ENCODE measurements at regions not wholly inside any gene's neighbourhood (a gene's known extent, or its start where the extent isn't known, plus 50 kb on each side); places are given as distances from the start of the nearest gene placed in this dataset.

- no peaks in the 10 kb centered on the region for H3K4me1 ChIP-seq (ENCODE audit: control insufficient read depth, insufficient read depth, low read length)
- no peak overlapping the region for H3K4me2 ChIP-seq (ENCODE audit: control insufficient read depth, insufficient read depth)
- no peaks in the 10 kb centered on the region for H3K9me3 ChIP-seq (replicated peaks; ENCODE audit: control insufficient read depth, insufficient read depth, low read length)
Observed at GRCh38 chr9:13568405-13568804, 288.9 kb upstream of the MPDZ start.

DNA sequence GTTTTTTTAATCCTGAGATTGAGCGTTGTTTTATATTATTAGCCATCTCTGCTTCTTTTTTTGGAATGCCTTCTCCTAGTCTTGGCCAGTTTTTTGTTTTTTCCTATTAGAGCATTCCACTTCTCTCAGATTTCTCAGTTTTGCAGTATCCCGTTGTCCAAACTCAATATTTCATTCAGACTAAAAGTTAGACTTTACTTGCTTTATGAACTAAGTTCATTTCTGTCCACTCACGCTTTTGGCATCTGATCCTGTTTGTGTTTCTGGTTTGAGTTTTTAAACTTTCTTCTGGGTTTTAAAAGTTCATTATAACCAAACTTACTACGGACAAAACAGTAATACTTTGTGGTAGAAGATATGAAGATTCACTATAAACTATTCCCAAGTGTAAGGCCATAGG is 288.3 kb upstream of the MPDZ start:
- Histone ChIP-seq H2AFZ (ENCODE audit: control insufficient read depth, low read depth, low read length) (no peak overlapping the region), H3K4me2 (ENCODE audit: control insufficient read depth, insufficient read depth) (no peak overlapping the region), H3K4me3 (no peak overlapping the region), H3K79me2 (ENCODE audit: control insufficient read depth, insufficient read depth, low read length) (no peaks in the 10 kb centered on the region), H3K9ac (ENCODE audit: control insufficient read depth, insufficient read depth, low read length) (no peak overlapping the region), H3K9me3 (replicated peaks; ENCODE audit: control insufficient read depth, insufficient read depth, low read length) (no peaks in the 10 kb centered on the region), H3K36me3 (ENCODE audit: control insufficient read depth in 2 of 2, insufficient read depth in 2 of 2, low read length in 1 of 2) (no peaks in the 10 kb centered on the region), H3K27me3 (replicated peaks in 1 of 2; ENCODE audit: control insufficient read depth in 2 of 2, insufficient read depth in 2 of 2, low read length in 1 of 2) (no peaks in the 10 kb centered on the region; a peak in 1 of 4 replicates), H3K4me1 (ENCODE audit: control insufficient read depth, insufficient read depth, low read length) (no peaks in the 10 kb centered on the region), H3K27ac (ENCODE audit: control insufficient read depth, insufficient read depth) (no peak overlapping the region), H4K20me1 (ENCODE audit: control insufficient read depth, insufficient read depth) (no peaks in the 10 kb centered on the region)
- ChIA-PET RAD21 (ENCODE audit: unreplicated experiment) (no interaction called here), POLR2A (no interaction called here), SMC1A (ENCODE audit: uncharacterized antibody, unreplicated experiment) (no interaction called here), CTCF (no interaction called here)
- no peak for ATAC-seq
- 9% methylated on average over 4 of the region's 4 CpGs for WGBS (ENCODE audit: insufficient coverage, insufficient replicate concordance, low lambda C conversion rate, missing lambda C conversion rate)
- FAIRE-seq, result no peak
- BruUV-seq (replicated peaks), result no TSS peak
- no peak for DNase-seq (ENCODE audit: low read depth, low spot score)
- intact Hi-C loops (cut with micrococcal nuclease; ENCODE audit: unreplicated experiment), result no loop called here
- in situ Hi-C loops (cut with MboI), result no loop called here
- TF ChIP-seq SPI1 (IDR thresholded peaks at IDR 0.05; ENCODE audit: borderline replicate concordance, insufficient read depth, low read depth, low read length) (no peak), MYC (IDR thresholded peaks at IDR 0.05; ENCODE audit: insufficient read depth, insufficient read length, insufficient replicate concordance, low read length, severe bottlenecking) (no peak), SUZ12 (IDR thresholded peaks at IDR 0.05; ENCODE audit: unreplicated experiment) (no peak), FOS (IDR thresholded peaks at IDR 0.05; ENCODE audit: borderline replicate concordance, extremely low read depth, insufficient read length) (no peak), ASH2L (IDR thresholded peaks at IDR 0.05; ENCODE audit: borderline replicate concordance, low read depth) (no peak), GABPA (IDR thresholded peaks at IDR 0.05; ENCODE audit: low read depth) (no peak), JUNB (IDR thresholded peaks at IDR 0.05) (no peak), EP300 (IDR thresholded peaks at IDR 0.05; ENCODE audit: borderline replicate concordance in 1 of 2, control insufficient read depth in 1 of 2, low read depth in 2 of 2, low read length in 2 of 2) (no peak)
- TF ChIP-seq, protein P1, sequence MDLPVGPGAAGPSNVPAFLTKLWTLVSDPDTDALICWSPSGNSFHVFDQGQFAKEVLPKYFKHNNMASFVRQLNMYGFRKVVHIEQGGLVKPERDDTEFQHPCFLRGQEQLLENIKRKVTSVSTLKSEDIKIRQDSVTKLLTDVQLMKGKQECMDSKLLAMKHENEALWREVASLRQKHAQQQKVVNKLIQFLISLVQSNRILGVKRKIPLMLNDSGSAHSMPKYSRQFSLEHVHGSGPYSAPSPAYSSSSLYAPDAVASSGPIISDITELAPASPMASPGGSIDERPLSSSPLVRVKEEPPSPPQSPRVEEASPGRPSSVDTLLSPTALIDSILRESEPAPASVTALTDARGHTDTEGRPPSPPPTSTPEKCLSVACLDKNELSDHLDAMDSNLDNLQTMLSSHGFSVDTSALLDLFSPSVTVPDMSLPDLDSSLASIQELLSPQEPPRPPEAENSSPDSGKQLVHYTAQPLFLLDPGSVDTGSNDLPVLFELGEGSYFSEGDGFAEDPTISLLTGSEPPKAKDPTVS (IDR thresholded peaks at IDR 0.05; ENCODE audit: low read depth, low read length), result no peak
- TF ChIP-seq, protein P2, sequence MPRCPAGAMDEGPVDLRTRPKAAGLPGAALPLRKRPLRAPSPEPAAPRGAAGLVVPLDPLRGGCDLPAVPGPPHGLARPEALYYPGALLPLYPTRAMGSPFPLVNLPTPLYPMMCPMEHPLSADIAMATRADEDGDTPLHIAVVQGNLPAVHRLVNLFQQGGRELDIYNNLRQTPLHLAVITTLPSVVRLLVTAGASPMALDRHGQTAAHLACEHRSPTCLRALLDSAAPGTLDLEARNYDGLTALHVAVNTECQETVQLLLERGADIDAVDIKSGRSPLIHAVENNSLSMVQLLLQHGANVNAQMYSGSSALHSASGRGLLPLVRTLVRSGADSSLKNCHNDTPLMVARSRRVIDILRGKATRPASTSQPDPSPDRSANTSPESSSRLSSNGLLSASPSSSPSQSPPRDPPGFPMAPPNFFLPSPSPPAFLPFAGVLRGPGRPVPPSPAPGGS (IDR thresholded peaks at IDR 0.05; ENCODE audit: borderline replicate concordance, insufficient read depth, low read depth, low read length, poor library complexity, severe bottlenecking), result no peak
- TF ChIP-seq, protein P3, sequence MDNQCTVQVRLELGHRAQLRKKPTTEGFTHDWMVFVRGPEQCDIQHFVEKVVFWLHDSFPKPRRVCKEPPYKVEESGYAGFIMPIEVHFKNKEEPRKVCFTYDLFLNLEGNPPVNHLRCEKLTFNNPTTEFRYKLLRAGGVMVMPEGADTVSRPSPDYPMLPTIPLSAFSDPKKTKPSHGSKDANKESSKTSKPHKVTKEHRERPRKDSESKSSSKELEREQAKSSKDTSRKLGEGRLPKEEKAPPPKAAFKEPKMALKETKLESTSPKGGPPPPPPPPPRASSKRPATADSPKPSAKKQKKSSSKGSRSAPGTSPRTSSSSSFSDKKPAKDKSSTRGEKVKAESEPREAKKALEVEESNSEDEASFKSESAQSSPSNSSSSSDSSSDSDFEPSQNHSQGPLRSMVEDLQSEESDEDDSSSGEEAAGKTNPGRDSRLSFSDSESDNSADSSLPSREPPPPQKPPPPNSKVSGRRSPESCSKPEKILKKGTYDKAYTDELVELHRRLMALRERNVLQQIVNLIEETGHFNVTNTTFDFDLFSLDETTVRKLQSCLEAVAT (IDR thresholded peaks at IDR 0.05), result no peak

More at GRCh38 chr9:13568405-13568804, 288.9 kb upstream of the MPDZ start:
- BruUV-seq (replicated peaks), result no TSS peak
- no peaks in the 10 kb centered on the region; a peak in 1 of 4 replicates for H3K27me3 ChIP-seq (replicated peaks in 1 of 2; ENCODE audit: control insufficient read depth in 2 of 2, insufficient read depth in 2 of 2, low read length in 1 of 2)
- no peak overlapping the region for H3K9ac ChIP-seq (ENCODE audit: control insufficient read depth, insufficient read depth, low read length)
- no peak overlapping the region for H3K27ac ChIP-seq (ENCODE audit: control insufficient read depth, insufficient read depth)
- H2AFZ ChIP-seq (ENCODE audit: control insufficient read depth, low read depth, low read length), result no peak overlapping the region
- no peak for TF ChIP-seq PAX5 (IDR thresholded peaks at IDR 0.05; ENCODE audit: borderline replicate concordance, low read depth, low read length)
- TF ChIP-seq KDM1A (IDR thresholded peaks at IDR 0.05; ENCODE audit: borderline replicate concordance), result no peak
- no peak for TF ChIP-seq RELA (IDR thresholded peaks at IDR 0.05; ENCODE audit: borderline replicate concordance, partially characterized antibody)
- TF ChIP-seq TCF7 (IDR thresholded peaks at IDR 0.05; ENCODE audit: borderline replicate concordance), result no peak
- in situ Hi-C loops (cut with MboI) (no loop called here), intact Hi-C loops (cut with micrococcal nuclease; ENCODE audit: unreplicated experiment) (no loop called here)
- FAIRE-seq (no peak), ATAC-seq (no peak), DNase-seq (ENCODE audit: low read depth, low spot score) (no peak)
- ChIA-PET SMC1A (ENCODE audit: uncharacterized antibody, unreplicated experiment) (no interaction called here), POLR2A (no interaction called here), RAD21 (ENCODE audit: unreplicated experiment) (no interaction called here), CTCF (no interaction called here)
- 15% methylated on average over 3 of the region's 3 CpGs for WGBS (ENCODE audit: insufficient coverage, insufficient replicate concordance, low lambda C conversion rate, missing lambda C conversion rate)
- no peaks in the 10 kb centered on the region for H3K79me2 ChIP-seq (ENCODE audit: control insufficient read depth, insufficient read depth, low read length)
- H3K4me3 ChIP-seq, result 0 out of 2 replicates have a peak overlapping the region, but pooled peaks have one; percentile 11
- no peaks in the 10 kb centered on the region for H4K20me1 ChIP-seq (ENCODE audit: control insufficient read depth, insufficient read depth)
- H3K36me3 ChIP-seq (ENCODE audit: control insufficient read depth in 2 of 2, insufficient read depth in 2 of 2, low read length in 1 of 2), result no peaks in the 10 kb centered on the region
